ENCODE measurements at regions not wholly inside any gene's neighbourhood (a gene's known extent, or its start where the extent isn't known, plus 50 kb on each side); places are given as distances from the start of the nearest gene placed in this dataset.

- no peak overlapping the region for H4K8ac ChIP-seq (ENCODE audit: low read depth in 2 of 2, low read length in 2 of 2)
- no peak overlapping the region for H2BK5ac ChIP-seq (ENCODE audit: low read depth, low read length, poor library complexity, severe bottlenecking)
- H2AK5ac ChIP-seq (ENCODE audit: low read depth, low read length), result no peak overlapping the region
- H2BK15ac ChIP-seq (ENCODE audit: low read depth, low read length), result no peak overlapping the region
- BruUV-seq (replicated peaks), result no TSS peak
- H3K4me2 ChIP-seq (ENCODE audit: low read depth, low read length), result no peak overlapping the region
- H3K4me3 ChIP-seq (ENCODE audit: insufficient read depth, low read depth, low read length), result no peak overlapping the region
- H3K4ac ChIP-seq (ENCODE audit: low read depth, low read length), result no peak overlapping the region
- DNase-seq (no peak), ATAC-seq (ENCODE audit: low read depth) (no peak)
- no peak overlapping the region for H3K14ac ChIP-seq (replicated peaks; ENCODE audit: low read depth, low read length)
- WGBS, 2 experiments (ENCODE audit: extremely low coverage in 2 of 2, insufficient read length in 1 of 2), result no CpG with 5 or more reads among the region's 1 CpG
- no peaks in the 10 kb centered on the region for H4K20me1 ChIP-seq (ENCODE audit: insufficient read depth, low read length)
- no peak overlapping the region for H3K27ac ChIP-seq (ENCODE audit: insufficient read depth, low read length)
- ChIA-PET POLR2A (ENCODE audit: unreplicated experiment) (interaction anchor here (0.6 kb wide), 1 partner anchor 87 kb away, joined by 4 read pairs; no protein-coding TSS in a partner anchor), CTCF (interaction anchor here (0.6 to 1.1 kb wide), 4 partner anchors 9 to 34 kb away, joined by 3 read pairs; no protein-coding TSS in a partner anchor)
- H3K56ac ChIP-seq (ENCODE audit: extremely low read depth, insufficient read depth, low read length), result no peak overlapping the region
- no peak overlapping the region for H4K91ac ChIP-seq (ENCODE audit: insufficient read depth, low read depth, low read length)
- H3K9ac ChIP-seq (ENCODE audit: low read depth, low read length), result no peak overlapping the region
- TF ChIP-seq SMC3 (IDR thresholded peaks at IDR 0.05; ENCODE audit: low read depth, low read length) (no peak), POLR2A (IDR thresholded peaks at IDR 0.05; ENCODE audit: low read depth, low read length) (no peak), CHD1 (IDR thresholded peaks at IDR 0.05; ENCODE audit: low read depth, low read length) (no peak), RAD21 (IDR thresholded peaks at IDR 0.05; ENCODE audit: low read length) (no peak), ELK1 (IDR thresholded peaks at IDR 0.05; ENCODE audit: borderline replicate concordance, low read depth, low read length) (no peak), NFE2L2 (IDR thresholded peaks at IDR 0.05; ENCODE audit: low read depth, low read length) (no peak), BHLHE40 (IDR thresholded peaks at IDR 0.05; ENCODE audit: low read depth, low read length) (no peak), USF2 (IDR thresholded peaks at IDR 0.05; ENCODE audit: low read depth, low read length) (no peak), CTCF (conservative IDR thresholded peaks at IDR 0.05; ENCODE audit: low read depth, low read length) (no peak), FOS (IDR thresholded peaks at IDR 0.05; ENCODE audit: low read depth, low read length) (no peak), RFX5 (IDR thresholded peaks at IDR 0.05; ENCODE audit: low read depth, low read length) (no peak), MAFK (IDR thresholded peaks at IDR 0.05; ENCODE audit: low read depth, low read length) (no peak; the same call in 1 of the 2 replicates), CEBPB (IDR thresholded peaks at IDR 0.05; ENCODE audit: low read depth, low read length) (no peak), MAZ (IDR thresholded peaks at IDR 0.05; ENCODE audit: borderline replicate concordance, low read depth, low read length) (no peak), RCOR1 (IDR thresholded peaks at IDR 0.05; ENCODE audit: insufficient replicate concordance, low read length) (no peak)
- H2BK20ac ChIP-seq (ENCODE audit: low read depth, low read length), result no peak overlapping the region
- dilution Hi-C loops (cut with HindIII; ENCODE audit: low sequenced_read_pairs, unreplicated experiment), result no loop called here
- no peak overlapping the region for H2AFZ ChIP-seq (replicated peaks; ENCODE audit: low read length, poor library complexity)
- in situ Hi-C loops (cut with MboI; ENCODE audit: low sequenced_read_pairs), result no loop called here
- H3K4me1 ChIP-seq (ENCODE audit: control insufficient read depth, insufficient read depth, low read length), result peaks cover 3% of the 10 kb centered on the region; the same call in 1 of the 2 replicates
- intact Hi-C loops (cut with micrococcal nuclease), result loop anchor here (10.0 kb wide), 2 partner anchors 60 to 430 kb away; partner anchors contain the start of gene STT3B
- H3K79me1 ChIP-seq (ENCODE audit: low read depth in 1 of 2, low read length in 2 of 2), result no peaks in the 10 kb centered on the region
- H3K9me1 ChIP-seq (ENCODE audit: insufficient read depth, low read length), result no peaks in the 10 kb centered on the region
- no peak overlapping the region for H4K5ac ChIP-seq (ENCODE audit: low read depth, low read length)
- H3K36me3 ChIP-seq (ENCODE audit: control insufficient read depth, insufficient read depth, low read length), result no peaks in the 10 kb centered on the region
- no peaks in the 10 kb centered on the region; the same call in 1 of the 2 replicates for H3K27me3 ChIP-seq (ENCODE audit: control insufficient read depth, insufficient read depth, low read length)
- no peaks in the 10 kb centered on the region for H3K9me3 ChIP-seq (ENCODE audit: control insufficient read depth, insufficient read depth, low read length)
- H3K23ac ChIP-seq (ENCODE audit: low read depth, low read length), result no peak overlapping the region
- H2AK9ac ChIP-seq (replicated peaks; ENCODE audit: low read depth, low read length, poor library complexity), result no peak overlapping the region
- H2BK120ac ChIP-seq (ENCODE audit: low read depth, low read length), result no peak overlapping the region
- no peak overlapping the region for H3K18ac ChIP-seq (ENCODE audit: low read depth, low read length)
These were observed 210.6 kb upstream of the GADL1 start for GRCh38 chr3:31105011-31105410.

Measured in IMR-90 (cell line).